Epithelial cell of proximal tubule (primary cell): ENCODE measurements at regions not wholly inside any gene's neighbourhood (a gene's known extent, or its start where the extent isn't known, plus 50 kb on each side); places are given as distances from the start of the nearest gene placed in this dataset.

ENCODE experiments used
- DNase-seq: peaks from one replicate; pipeline ENCODE4 v3.0.0-alpha.2; 2011; ENCODE audit warnings: low read depth
- H3K4me3 ChIP-seq: 2 replicates; pipeline ENCODE4 v1.5.1; 2011; ENCODE audit warnings: low read depth, mild to moderate bottlenecking, low read length
- CTCF ChIP-seq: conservative IDR thresholded peaks from 2 replicates; pipeline ENCODE4 v1.5.1; 2012; ENCODE audit warnings: low read depth, mild to moderate bottlenecking, low read length

GRCh38 chr5:29800752-29801151, 1392.7 kb upstream of the CDH6 start:
- no peak for TF ChIP-seq CTCF
- H3K4me3 ChIP-seq: no peak overlapping the region
- no peak for DNase-seq

GRCh38 chr5:29796013-29796412, 1397.5 kb upstream of the CDH6 start:
- no peak for TF ChIP-seq CTCF
- DNase-seq: no peak
- H3K4me3 ChIP-seq: no peak overlapping the region

- no peak overlapping the region for H3K4me3 ChIP-seq
- DNase-seq: no peak
- TF ChIP-seq CTCF: no peak
Observed at GRCh38 chr5:29795096-29795652, 1398.3 kb upstream of the CDH6 start.

- no peak for TF ChIP-seq CTCF
- no peak overlapping the region for H3K4me3 ChIP-seq
- no peak for DNase-seq
Observed at GRCh38 chr5:29794141-29794787, 1399.2 kb upstream of the CDH6 start.

- DNase-seq: no peak
- no peak for TF ChIP-seq CTCF
- H3K4me3 ChIP-seq: no peak overlapping the region
Observed at GRCh38 chr5:29790281-29790680, 1403.2 kb upstream of the CDH6 start.

GRCh38 chr5:29780401-29780800, 1413.1 kb upstream of the CDH6 start:
- DNase-seq: no peak
- TF ChIP-seq CTCF: no peak
- H3K4me3 ChIP-seq: no peak overlapping the region

- H3K4me3 ChIP-seq: no peak overlapping the region
- no peak for DNase-seq
- no peak for TF ChIP-seq CTCF
Observed at GRCh38 chr5:29779141-29779540, 1414.3 kb upstream of the CDH6 start.
